K562 (cell line): ENCODE measurements at regions not wholly inside any gene's neighbourhood (a gene's known extent, or its start where the extent isn't known, plus 50 kb on each side); places are given as distances from the start of the nearest gene placed in this dataset.

Source experiments
- ATAC-seq: fragments of 200-7000 bp; cut with Tn5 transposase; 3 replicates; pipeline ENCODE4 v1.9.1; 2020; ENCODE audit warnings: moderate library complexity
- BruUV-seq: library from RNA; stranded (reverse); fragments of 400-500 nt; replicated peaks from 2 replicates; lab custom pipeline; 2021; lab: Mats Ljungman, UMichigan
- CTCF ChIA-PET: fragments of 300-600 bp; formaldehyde crosslinking; extraction: SDS; loops from one replicate; lab custom pipeline; 2021; ENCODE audit warnings: low intra/inter-chr PET ratio; lab: Yijun Ruan, JAX
- POLR2A ChIA-PET: fragments of 300-600, 350-650 bp; sonication (Branson Sonifier 250); formaldehyde crosslinking; extraction: SDS; loops from one replicate; lab custom pipeline; 2021; ENCODE audit warnings: antibody characterized with exemption, inconsistent platforms; lab: Yijun Ruan, JAX
- DNase-seq, 4 experiments: peaks; one replicate each; pipeline versions ENCODE4 v3.0.0 to v3.0.0-alpha.2; 2011 to 2018; ENCODE audit warnings: low spot score in 3 of 4, mixed read lengths in 3 of 4; ENCODE audit errors: extremely low read depth in 1 of 4
- FAIRE-seq: peaks from 2 replicates; lab custom pipeline; 2011; peaks lifted over from hg19 to GRCh38; lab: Jason Lieb, UNC
- H2AFZ ChIP-seq: 2 replicates; pipeline ENCODE4 v1.6.0; 2011; ENCODE audit warnings: low read depth, low read length, control low read depth, inconsistent platforms
- H3K27ac ChIP-seq: fragments of 200-600 bp; 3 replicates; pipeline ENCODE4 v1.8.0; 2011; ENCODE audit warnings: low read depth, mild to moderate bottlenecking, control low read depth, inconsistent platforms, low read length, moderate library complexity, mixed read lengths; ENCODE audit errors: extremely low read depth
- H3K27me3 ChIP-seq, 2 experiments: fragments of 300-600 bp in 1 of 2; 2 replicates in 1 of 2; 3 replicates in 1 of 2; pipeline versions ENCODE4 v1.6.0 to v1.8.0; 2011; ENCODE audit warnings: inconsistent platforms in 2 of 2, low read length in 2 of 2, mild to moderate bottlenecking in 1 of 2, mixed read lengths in 1 of 2, moderate library complexity in 1 of 2; ENCODE audit not compliant: control insufficient read depth in 2 of 2, insufficient read depth in 2 of 2
- H3K36me3 ChIP-seq: fragments of 300-600 bp; 3 replicates; pipeline ENCODE4 v1.8.0; 2011; ENCODE audit warnings: mild to moderate bottlenecking, low read length, inconsistent platforms; ENCODE audit not compliant: control insufficient read depth, insufficient read depth
- H3K4me1 ChIP-seq, 2 experiments: fragments of 200-600 bp in 1 of 2; replicated peaks in 1 of 2; 2 replicates in 1 of 2; 3 replicates in 1 of 2; pipeline versions ENCODE4 v1.5.1 to v1.8.0; 2011; ENCODE audit warnings: inconsistent platforms in 2 of 2, low read length in 2 of 2, mild to moderate bottlenecking in 1 of 2, mixed read lengths in 1 of 2, moderate library complexity in 1 of 2; ENCODE audit not compliant: control insufficient read depth in 2 of 2, insufficient read depth in 2 of 2
- H3K4me2 ChIP-seq: 2 replicates; pipeline ENCODE4 v1.6.1; 2011; ENCODE audit warnings: low read length, control low read depth, inconsistent platforms, mixed read lengths; ENCODE audit not compliant: insufficient read depth
- H3K4me3 ChIP-seq: fragments of 200-600 bp; sonication (generic), shearing (Covaris generic); 2 replicates; pipeline ENCODE4 v1.5.1; 2016; ENCODE audit warnings: control low read depth, inconsistent platforms
- H3K79me2 ChIP-seq: fragments of 200-600 bp; 3 replicates; pipeline ENCODE4 v1.8.0; 2011; ENCODE audit warnings: low read length, inconsistent platforms; ENCODE audit not compliant: control insufficient read depth, insufficient read depth
- H3K9ac ChIP-seq, 2 experiments: 2 replicates each; pipeline versions ENCODE4 v1.6.0 to v1.6.1; 2011; ENCODE audit warnings: low read depth in 2 of 2, low read length in 2 of 2, control low read depth in 1 of 2, inconsistent platforms in 1 of 2, mild to moderate bottlenecking in 1 of 2, mixed read lengths in 1 of 2; ENCODE audit not compliant: insufficient read depth in 1 of 2
- H3K9me1 ChIP-seq: one replicate; pipeline ENCODE4 v1.6.0; 2011; ENCODE audit warnings: inconsistent platforms, mild to moderate bottlenecking, low read length, moderate library complexity; ENCODE audit not compliant: control insufficient read depth, insufficient read depth
- H3K9me3 ChIP-seq: replicated peaks from 2 replicates; pipeline ENCODE4 v1.5.1; 2011; ENCODE audit warnings: low read depth, low read length, inconsistent platforms; ENCODE audit not compliant: control insufficient read depth, insufficient read depth
- H4K20me1 ChIP-seq: replicated peaks from 2 replicates; pipeline ENCODE4 v1.6.1; 2011; ENCODE audit warnings: low read length, inconsistent platforms, mixed read lengths; ENCODE audit not compliant: control insufficient read depth, insufficient read depth
- BRD9 ChIP-seq: fragments of 450-650 bp; IDR thresholded peaks from 2 replicates; pipeline ENCODE4 v1.6.1; 2018; ENCODE audit warnings: low read depth; ENCODE audit not compliant: partially characterized antibody
- CREM ChIP-seq: IDR thresholded peaks from 2 replicates; pipeline ENCODE4 v1.6.1; 2014; ENCODE audit warnings: antibody characterized with exemption, low read depth
- EHMT2 ChIP-seq: fragments of 450-650 bp; IDR thresholded peaks from 2 replicates; pipeline ENCODE4 v1.6.1; 2018; ENCODE audit warnings: antibody characterized with exemption
- HMG20B ChIP-seq: fragments of 250-450 bp; sonication (Bioruptor Pico); IDR thresholded peaks from 2 replicates; pipeline ENCODE4 v1.5.0; 2021; ENCODE audit warnings: mild to moderate bottlenecking
- HNRNPL ChIP-seq: fragments of 200-400 bp; formaldehyde crosslinking; IDR thresholded peaks from 2 replicates; pipeline ENCODE4 v1.6.1; 2017; ENCODE audit warnings: low read depth, mild to moderate bottlenecking, low read length
- MYC ChIP-seq, 2 experiments: fragments of 250-450 bp in 1 of 2; sonication (Bioruptor Pico) in 1 of 2; IDR thresholded peaks; 2 replicates each; pipeline versions ENCODE4 v1.5.1 to v1.6.1; 2012 to 2021; ENCODE audit warnings: low read depth in 2 of 2, borderline replicate concordance in 1 of 2, improper control_type of control experiment in 1 of 2, low read length in 1 of 2, mild to moderate bottlenecking in 1 of 2, moderate library complexity in 1 of 2
- POLR3A ChIP-seq: IDR thresholded peaks from 2 replicates; pipeline ENCODE4 v1.6.1; 2011; ENCODE audit warnings: borderline replicate concordance, mild to moderate bottlenecking, moderate library complexity; ENCODE audit not compliant: insufficient read length, insufficient read depth; ENCODE audit errors: extremely low read depth
- SMARCA5 ChIP-seq: fragments of 450-650 bp; IDR thresholded peaks from 2 replicates; pipeline ENCODE4 v1.6.1; 2016
- XRCC5 ChIP-seq: fragments of 200-400 bp; formaldehyde crosslinking; IDR thresholded peaks from 2 replicates; pipeline ENCODE4 v1.6.1; 2017; ENCODE audit warnings: low read depth, mild to moderate bottlenecking, low read length
- ZBTB43 ChIP-seq: sonication (generic); formaldehyde crosslinking; IDR thresholded peaks from 2 replicates; pipeline ENCODE4 v1.8.0; 2023; ENCODE audit warnings: mild to moderate bottlenecking, missing genetic modification reagents
- ZC3H4 ChIP-seq: sonication (generic); formaldehyde crosslinking; IDR thresholded peaks from 2 replicates; pipeline ENCODE4 v1.9.0; 2021; ENCODE audit warnings: missing genetic modification reagents, borderline replicate concordance
- ZNF384 ChIP-seq: IDR thresholded peaks from 2 replicates; pipeline ENCODE4 v1.6.1; 2012; ENCODE audit warnings: low read depth, low read length, improper control_type of control experiment
- ZNF77 ChIP-seq: fragments of 250-450 bp; sonication (Bioruptor Pico); IDR thresholded peaks from 2 replicates; pipeline ENCODE4 v1.5.0; 2020
- ZSCAN32 ChIP-seq: fragments of 450-650 bp; formaldehyde crosslinking; IDR thresholded peaks from 2 replicates; pipeline ENCODE4 v1.4.0; 2020; ENCODE audit warnings: mild to moderate bottlenecking, moderate library complexity
- WGBS: fragments of 100-300 bp; shearing (Covaris generic); methylation state at CpG from one replicate; pipeline ENCODE4 v1.1.6; 2016; ENCODE audit warnings: low coverage, mixed read lengths; ENCODE audit not compliant: insufficient coverage; ENCODE audit errors: missing lambda C conversion rate; 5-methylcytosine and 5-hydroxymethylcytosine counted together
- in situ Hi-C: fragments of 300-500 bp; cut with MboI; formaldehyde crosslinking; loops from 4 replicates; pipeline ENCODE4 v1.15.0; 2018; ENCODE audit warnings: inconsistent platforms, mixed read lengths
- intact Hi-C: fragments of 100-400 bp; cut with micrococcal nuclease; formaldehyde crosslinking; loops from 2 replicates; pipeline ENCODE4 v1.14.2; 2022
- TF ChIP-seq, protein P1 (sequence below): fragments of 450-650 bp; formaldehyde crosslinking; conservative IDR thresholded peaks from 2 replicates; pipeline ENCODE4 v1.4.0; 2022; ENCODE audit warnings: mild to moderate bottlenecking, missing genetic modification characterization

DNA sequence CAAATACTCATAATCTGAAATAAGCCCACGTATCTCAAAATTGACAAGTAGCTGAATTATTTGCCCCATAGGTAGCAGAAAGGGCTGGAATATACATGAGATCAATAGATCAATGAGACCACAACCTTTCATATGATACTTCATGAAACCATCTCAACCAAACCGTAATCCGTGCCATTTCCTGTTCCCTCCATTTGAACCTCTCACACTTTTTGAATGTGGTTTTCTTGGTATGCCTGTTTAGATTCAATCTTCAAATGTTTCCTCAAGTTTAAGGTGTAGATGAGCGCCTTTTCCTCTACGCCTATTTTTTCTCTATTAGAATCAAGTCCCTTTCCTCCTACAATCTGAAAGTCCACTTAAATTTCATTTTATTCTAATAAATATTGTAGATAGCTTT lies 805.5 kb downstream of the EFNA5 start:
- intact Hi-C loops, result no loop called here
- DNase-seq (no peak), FAIRE-seq (no peak), ATAC-seq (no peak)
- Histone ChIP-seq H3K27me3 (no peaks in the 10 kb centered on the region), H3K4me3 (no peak overlapping the region), H3K9me3 (no peaks in the 10 kb centered on the region), H3K9me1 (no peaks in the 10 kb centered on the region), H3K27ac (no peak overlapping the region), H2AFZ (no peak overlapping the region), H3K36me3 (no peaks in the 10 kb centered on the region), H3K79me2 (no peaks in the 10 kb centered on the region), H3K4me2 (no peak overlapping the region), H3K9ac (no peak overlapping the region), H3K4me1 (no peaks in the 10 kb centered on the region), H4K20me1 (no peaks in the 10 kb centered on the region)
- CTCF ChIA-PET, result no interaction called here
- TF ChIP-seq HMG20B (CRISPR knock-in tag) (no peak), ZNF77 (CRISPR knock-in tag) (no peak), ZC3H4 (CRISPR knock-in tag) (no peak), BRD9 (no peak), ZNF384 (no peak), HNRNPL (no peak), CREM (no peak), MYC (IDR thresholded peaks at IDR 0.05; ENCODE audit: low read depth, low read length) (no peak), MYC (CRISPR knock-in tag; IDR thresholded peaks at IDR 0.05; ENCODE audit: borderline replicate concordance, low read depth) (no peak), EHMT2 (no peak), XRCC5 (no peak), ZBTB43 (CRISPR knock-in tag) (no peak), ZSCAN32 (CRISPR knock-in tag) (no peak), POLR3A (no peak), SMARCA5 (no peak)
- TF ChIP-seq, protein P1, sequence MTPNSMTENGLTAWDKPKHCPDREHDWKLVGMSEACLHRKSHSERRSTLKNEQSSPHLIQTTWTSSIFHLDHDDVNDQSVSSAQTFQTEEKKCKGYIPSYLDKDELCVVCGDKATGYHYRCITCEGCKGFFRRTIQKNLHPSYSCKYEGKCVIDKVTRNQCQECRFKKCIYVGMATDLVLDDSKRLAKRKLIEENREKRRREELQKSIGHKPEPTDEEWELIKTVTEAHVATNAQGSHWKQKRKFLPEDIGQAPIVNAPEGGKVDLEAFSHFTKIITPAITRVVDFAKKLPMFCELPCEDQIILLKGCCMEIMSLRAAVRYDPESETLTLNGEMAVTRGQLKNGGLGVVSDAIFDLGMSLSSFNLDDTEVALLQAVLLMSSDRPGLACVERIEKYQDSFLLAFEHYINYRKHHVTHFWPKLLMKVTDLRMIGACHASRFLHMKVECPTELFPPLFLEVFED, result no peak
- BruUV-seq, result no TSS peak
- in situ Hi-C loops, result no loop called here
- 0% methylated on average over 5 of the region's 5 CpGs for WGBS
- POLR2A ChIA-PET, result no interaction called here
